Loucy (cell line): ENCODE measurements at regions not wholly inside any gene's neighbourhood (a gene's known extent, or its start where the extent isn't known, plus 50 kb on each side); places are given as distances from the start of the nearest gene placed in this dataset.

Source experiments
- EZH2phosphoT487 ChIP-seq: fragments of 200-600 bp; IDR thresholded peaks from 2 replicates; pipeline ENCODE4 v1.6.1; 2018; ENCODE audit warnings: antibody characterized with exemption, mild to moderate bottlenecking, moderate library complexity, borderline replicate concordance
- TF ChIP-seq, protein P1 (sequence below): fragments of 200-600 bp; sonication (generic); conservative IDR thresholded peaks from 2 replicates; pipeline ENCODE4 v1.5.1; 2014; ENCODE audit warnings: mild to moderate bottlenecking, antibody characterized with exemption, low read length

DNA sequence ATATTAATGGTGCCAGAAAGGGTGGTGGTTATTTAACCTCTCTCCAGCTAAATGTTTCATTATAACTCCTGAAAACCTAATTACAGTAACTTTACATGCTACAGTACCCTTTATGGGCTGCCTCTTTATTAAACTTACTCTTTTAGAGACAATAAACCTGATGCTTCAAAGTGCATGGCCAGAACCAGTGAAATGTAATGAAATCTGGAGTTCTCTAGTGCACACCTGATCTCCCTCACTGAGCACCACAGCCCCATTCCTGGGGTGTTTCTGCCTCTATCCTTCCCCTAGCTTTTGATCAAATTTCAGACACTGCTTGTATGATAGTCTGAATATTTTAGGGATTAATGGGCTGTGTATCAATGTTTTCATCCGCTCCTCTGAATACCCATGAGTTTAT lies 306.5 kb upstream of the WWC1 start:
- TF ChIP-seq, protein P1, sequence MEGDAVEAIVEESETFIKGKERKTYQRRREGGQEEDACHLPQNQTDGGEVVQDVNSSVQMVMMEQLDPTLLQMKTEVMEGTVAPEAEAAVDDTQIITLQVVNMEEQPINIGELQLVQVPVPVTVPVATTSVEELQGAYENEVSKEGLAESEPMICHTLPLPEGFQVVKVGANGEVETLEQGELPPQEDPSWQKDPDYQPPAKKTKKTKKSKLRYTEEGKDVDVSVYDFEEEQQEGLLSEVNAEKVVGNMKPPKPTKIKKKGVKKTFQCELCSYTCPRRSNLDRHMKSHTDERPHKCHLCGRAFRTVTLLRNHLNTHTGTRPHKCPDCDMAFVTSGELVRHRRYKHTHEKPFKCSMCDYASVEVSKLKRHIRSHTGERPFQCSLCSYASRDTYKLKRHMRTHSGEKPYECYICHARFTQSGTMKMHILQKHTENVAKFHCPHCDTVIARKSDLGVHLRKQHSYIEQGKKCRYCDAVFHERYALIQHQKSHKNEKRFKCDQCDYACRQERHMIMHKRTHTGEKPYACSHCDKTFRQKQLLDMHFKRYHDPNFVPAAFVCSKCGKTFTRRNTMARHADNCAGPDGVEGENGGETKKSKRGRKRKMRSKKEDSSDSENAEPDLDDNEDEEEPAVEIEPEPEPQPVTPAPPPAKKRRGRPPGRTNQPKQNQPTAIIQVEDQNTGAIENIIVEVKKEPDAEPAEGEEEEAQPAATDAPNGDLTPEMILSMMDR = no peak
- TF ChIP-seq EZH2phosphoT487 = no peak
